ENCODE measurements at regions not wholly inside any gene's neighbourhood (a gene's known extent, or its start where the extent isn't known, plus 50 kb on each side); places are given as distances from the start of the nearest gene placed in this dataset.
A peak's percentile ranks its signal among the peaks of the same experiment; 100 is the strongest.
"Not testable (repeated sequence)": the region's sequence is repeated elsewhere in the genome, so short reads cannot be mapped to it uniquely, and the experiment has no call there.

DNA sequence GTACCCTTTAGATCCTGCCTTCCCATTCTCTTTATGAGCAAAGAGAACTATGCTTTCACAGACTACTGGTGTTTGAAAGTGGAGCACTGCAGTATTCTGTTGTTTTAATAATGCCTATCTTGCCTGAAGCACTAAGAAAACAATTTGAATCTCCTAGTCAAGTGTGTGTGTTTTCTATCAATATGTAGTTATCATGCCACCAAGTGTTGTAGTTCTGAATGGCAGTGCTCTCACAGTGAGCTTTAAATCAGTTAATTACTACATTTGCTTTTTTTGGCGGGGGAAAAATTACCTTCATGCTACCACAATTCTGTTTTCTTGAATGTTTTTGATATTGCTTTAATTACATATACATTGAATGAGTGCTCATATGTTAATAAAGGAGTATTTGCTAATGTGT lies 143.6 kb upstream of the FAM47A start:
- TF ChIP-seq CTCF (IDR thresholded peaks at IDR 0.05; ENCODE audit: unreplicated experiment) = peak; percentile 19
- no peak overlapping the region for H3K27ac Mint-ChIP-seq
- no peaks in the 10 kb centered on the region for H3K27me3 Mint-ChIP-seq (ENCODE audit: low read depth)
- peaks cover 25% of the 10 kb centered on the region for H3K4me1 Mint-ChIP-seq
- no peak overlapping the region for H3K4me3 Mint-ChIP-seq
- DNase-seq (ENCODE audit: low spot score in 2 of 2, unreplicated experiment in 2 of 2) = no peak
- no peaks in the 10 kb centered on the region for H3K36me3 Mint-ChIP-seq
- no peaks in the 10 kb centered on the region for H3K9me3 Mint-ChIP-seq

- no peaks in the 10 kb centered on the region for H3K9me3 Mint-ChIP-seq
- no peaks in the 10 kb centered on the region for H3K36me3 Mint-ChIP-seq
- no peak overlapping the region for H3K4me3 Mint-ChIP-seq
- no peak overlapping the region for H3K27ac Mint-ChIP-seq
- no peaks in the 10 kb centered on the region for H3K27me3 Mint-ChIP-seq (ENCODE audit: low read depth)
- H3K4me1 Mint-ChIP-seq = peaks cover 21% of the 10 kb centered on the region
- DNase-seq (ENCODE audit: low spot score in 2 of 2, unreplicated experiment in 2 of 2) = no peak
- TF ChIP-seq CTCF (IDR thresholded peaks at IDR 0.05; ENCODE audit: unreplicated experiment) = no peak
Measured at GRCh38 chrX:34270434-34270833, 138.3 kb upstream of the FAM47A start.

DNA sequence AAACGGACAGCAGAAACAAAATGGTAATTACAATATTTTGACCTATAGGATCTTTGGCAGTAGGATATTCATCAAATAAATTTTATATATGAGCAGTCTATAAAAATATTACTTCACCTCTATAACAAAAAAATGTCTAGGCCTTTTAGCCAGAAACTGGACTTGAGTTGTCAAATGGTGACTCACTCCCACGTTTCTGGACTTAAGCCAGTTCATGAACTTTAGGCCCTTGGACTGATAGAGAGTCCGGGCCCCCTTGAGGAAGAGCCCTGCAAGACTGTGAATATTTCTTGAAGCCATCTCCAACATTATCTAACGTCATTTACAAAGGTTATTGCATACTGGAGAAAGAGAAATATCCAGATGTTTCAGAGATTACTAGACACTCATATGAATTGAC lies 106.8 kb upstream of the FAM47A start:
- TF ChIP-seq CTCF (IDR thresholded peaks at IDR 0.05; ENCODE audit: unreplicated experiment) = no peak
- no peak overlapping the region for H3K4me3 Mint-ChIP-seq

DNA sequence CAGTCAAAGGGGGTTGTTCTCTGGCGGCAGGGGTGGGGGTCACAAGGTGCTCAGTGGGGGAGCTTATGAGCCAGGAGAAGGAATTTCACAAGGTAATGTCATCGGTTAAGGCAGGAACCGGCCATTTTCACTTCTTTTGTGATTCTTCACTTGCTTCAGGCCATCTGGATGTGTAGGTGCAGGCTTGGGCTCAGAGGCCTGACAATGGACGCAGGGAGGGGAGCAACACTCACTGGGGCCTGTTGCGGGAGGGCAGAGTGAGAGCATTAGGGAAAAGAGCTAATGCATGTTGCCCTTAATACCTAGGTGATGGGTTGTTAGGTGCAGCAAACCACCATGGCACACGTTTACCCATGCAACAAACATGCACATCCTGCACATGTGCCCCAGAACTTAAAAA lies 98.0 kb upstream of the FAM47A start:
- H3K9me3 Mint-ChIP-seq = peaks cover 12% of the 10 kb centered on the region
- H3K27me3 Mint-ChIP-seq (ENCODE audit: low read depth); H3K27ac Mint-ChIP-seq; H3K4me1 Mint-ChIP-seq; H3K36me3 Mint-ChIP-seq; DNase-seq (ENCODE audit: low spot score in 2 of 2, unreplicated experiment in 2 of 2); H3K4me3 Mint-ChIP-seq: not testable (repeated sequence)

More for the DNA sequence above, 106.8 kb upstream of the FAM47A start:
- Mint-ChIP-seq H3K4me1 (no peaks in the 10 kb centered on the region), H3K36me3 (no peaks in the 10 kb centered on the region), H3K27ac (no peak overlapping the region), H3K27me3 (ENCODE audit: low read depth) (no peaks in the 10 kb centered on the region), H3K9me3 (peaks cover 5% of the 10 kb centered on the region)
- DNase-seq (ENCODE audit: low spot score in 2 of 2, unreplicated experiment in 2 of 2) = no peak

DNA sequence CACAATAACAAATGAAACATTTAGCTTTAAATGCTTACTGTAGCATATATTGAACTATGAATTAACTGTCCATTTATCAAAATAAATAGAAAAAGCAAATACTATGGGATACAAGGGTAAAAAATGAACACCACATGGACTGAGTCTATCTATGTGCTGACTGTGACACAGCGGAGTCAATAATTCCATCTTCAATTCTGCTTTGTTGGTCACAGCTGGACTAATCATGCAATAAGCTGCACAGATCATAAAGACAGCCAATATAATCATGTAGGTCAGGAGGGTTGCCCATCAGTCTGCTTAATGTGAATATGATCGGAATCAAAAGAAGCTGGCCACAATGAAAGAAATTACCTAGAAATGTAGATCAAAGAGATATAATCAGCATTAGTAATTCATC lies 95.7 kb upstream of the FAM47A start:
- Mint-ChIP-seq H3K36me3 (no peaks in the 10 kb centered on the region), H3K4me1 (no peaks in the 10 kb centered on the region), H3K27me3 (ENCODE audit: low read depth) (no peaks in the 10 kb centered on the region), H3K27ac (no peak overlapping the region), H3K9me3 (peaks cover 12% of the 10 kb centered on the region), H3K4me3 (no peak overlapping the region)
- no peak for DNase-seq (ENCODE audit: low spot score in 2 of 2, unreplicated experiment in 2 of 2)
- no peak for TF ChIP-seq CTCF (IDR thresholded peaks at IDR 0.05; ENCODE audit: unreplicated experiment)

DNA sequence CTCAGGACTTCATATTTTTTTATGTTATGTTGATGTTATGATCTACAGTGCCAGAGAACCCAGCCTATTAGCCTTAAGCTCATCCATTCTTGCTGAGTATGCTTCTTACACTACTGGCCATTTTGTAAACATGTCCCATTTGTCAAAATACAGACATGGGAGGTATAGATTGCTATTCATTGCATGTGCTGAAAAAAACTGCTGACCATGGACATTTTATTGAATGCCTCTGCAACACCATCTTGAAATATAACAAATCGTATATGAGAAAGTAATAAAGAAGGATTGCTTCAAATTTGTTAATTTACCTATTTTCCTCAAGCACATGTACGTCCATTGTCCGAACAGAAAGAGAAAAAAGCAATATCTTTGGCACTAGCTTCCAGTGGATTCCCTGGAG lies 91.5 kb upstream of the FAM47A start:
- TF ChIP-seq CTCF (IDR thresholded peaks at IDR 0.05; ENCODE audit: unreplicated experiment) = no peak
- Mint-ChIP-seq H3K27me3 (ENCODE audit: low read depth) (no peaks in the 10 kb centered on the region), H3K9me3 (peaks cover 15% of the 10 kb centered on the region), H3K4me1 (no peaks in the 10 kb centered on the region), H3K27ac (no peak overlapping the region), H3K4me3 (no peak overlapping the region), H3K36me3 (no peaks in the 10 kb centered on the region)
- no peak for DNase-seq (ENCODE audit: low spot score in 2 of 2, unreplicated experiment in 2 of 2)
